ENCODE measurements at regions not wholly inside any gene's neighbourhood (a gene's known extent, or its start where the extent isn't known, plus 50 kb on each side); places are given as distances from the start of the nearest gene placed in this dataset.

DNA sequence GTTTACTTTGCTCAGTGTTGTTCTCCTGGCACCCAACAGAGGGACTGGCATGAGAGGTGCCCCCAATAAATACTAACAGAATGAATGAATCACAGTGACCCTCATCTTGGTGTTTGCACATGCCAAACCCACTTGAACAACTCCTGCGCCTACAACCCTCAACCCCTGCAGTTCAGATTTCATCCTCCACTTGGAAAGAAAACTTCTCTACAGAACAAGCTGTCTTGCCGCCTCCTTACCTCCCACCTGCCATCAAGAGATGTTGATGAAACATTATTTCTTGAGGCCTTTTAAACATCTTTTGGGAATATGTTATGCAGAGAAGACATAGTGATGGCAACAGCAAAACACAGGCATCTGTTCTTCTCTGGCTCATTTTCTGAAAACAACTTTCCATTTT, 216.0 kb upstream of the SH3BP4 start:
- TF ChIP-seq, protein P1, sequence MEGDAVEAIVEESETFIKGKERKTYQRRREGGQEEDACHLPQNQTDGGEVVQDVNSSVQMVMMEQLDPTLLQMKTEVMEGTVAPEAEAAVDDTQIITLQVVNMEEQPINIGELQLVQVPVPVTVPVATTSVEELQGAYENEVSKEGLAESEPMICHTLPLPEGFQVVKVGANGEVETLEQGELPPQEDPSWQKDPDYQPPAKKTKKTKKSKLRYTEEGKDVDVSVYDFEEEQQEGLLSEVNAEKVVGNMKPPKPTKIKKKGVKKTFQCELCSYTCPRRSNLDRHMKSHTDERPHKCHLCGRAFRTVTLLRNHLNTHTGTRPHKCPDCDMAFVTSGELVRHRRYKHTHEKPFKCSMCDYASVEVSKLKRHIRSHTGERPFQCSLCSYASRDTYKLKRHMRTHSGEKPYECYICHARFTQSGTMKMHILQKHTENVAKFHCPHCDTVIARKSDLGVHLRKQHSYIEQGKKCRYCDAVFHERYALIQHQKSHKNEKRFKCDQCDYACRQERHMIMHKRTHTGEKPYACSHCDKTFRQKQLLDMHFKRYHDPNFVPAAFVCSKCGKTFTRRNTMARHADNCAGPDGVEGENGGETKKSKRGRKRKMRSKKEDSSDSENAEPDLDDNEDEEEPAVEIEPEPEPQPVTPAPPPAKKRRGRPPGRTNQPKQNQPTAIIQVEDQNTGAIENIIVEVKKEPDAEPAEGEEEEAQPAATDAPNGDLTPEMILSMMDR (conservative IDR thresholded peaks at IDR 0.05 in 1 of 2, IDR thresholded peaks at IDR 0.05 in 1 of 2; ENCODE audit: low read depth in 1 of 2, low read length in 2 of 2), result no peak
- TF ChIP-seq EZH2 (IDR thresholded peaks at IDR 0.05; ENCODE audit: low read length, missing control alignments), result no peak
